NB4 (cell line): ENCODE measurements at regions not wholly inside any gene's neighbourhood (a gene's known extent, or its start where the extent isn't known, plus 50 kb on each side); places are given as distances from the start of the nearest gene placed in this dataset.

Source experiments
- DNase-seq: peaks from one replicate; pipeline ENCODE4 v3.0.0; 2010; ENCODE audit warnings: low read depth
- H3K4me3 ChIP-seq: one replicate; pipeline ENCODE4 v1.5.1; 2011; ENCODE audit warnings: mild to moderate bottlenecking, low read depth, low read length, moderate library complexity
- CTCF ChIP-seq: IDR thresholded peaks from one replicate; pipeline ENCODE4 v1.5.1; 2012; ENCODE audit warnings: low read depth, low read length
- MAX ChIP-seq: IDR thresholded peaks from 2 replicates; pipeline ENCODE4 v1.6.1; 2011; ENCODE audit warnings: low read depth, low read length
- MYC ChIP-seq: IDR thresholded peaks from 2 replicates; pipeline ENCODE4 v1.6.1; 2011; ENCODE audit warnings: low read depth, low read length
- POLR2A ChIP-seq: IDR thresholded peaks from 2 replicates; pipeline ENCODE4 v1.6.1; 2011; ENCODE audit warnings: mild to moderate bottlenecking; ENCODE audit not compliant: insufficient read length; ENCODE audit errors: extremely low read depth

- no peak overlapping the region for H3K4me3 ChIP-seq
- no peak for DNase-seq
- TF ChIP-seq MAX = no peak
- no peak for TF ChIP-seq CTCF
- TF ChIP-seq MYC = no peak
- no peak for TF ChIP-seq POLR2A
Observed at GRCh38 chr4:57640391-57641100, 530.4 kb upstream of the IGFBP7 start.

- no peak overlapping the region for H3K4me3 ChIP-seq
- TF ChIP-seq POLR2A = no peak
- no peak for TF ChIP-seq MAX
- TF ChIP-seq CTCF = no peak
- TF ChIP-seq MYC = no peak
- DNase-seq = no peak
Observed at GRCh38 chr4:57639561-57640382, 529.6 kb upstream of the IGFBP7 start.

- no peak for TF ChIP-seq MAX
- no peak for TF ChIP-seq CTCF
- no peak for TF ChIP-seq MYC
- no peak for TF ChIP-seq POLR2A
- no peak overlapping the region for H3K4me3 ChIP-seq
- DNase-seq = no peak
Observed at GRCh38 chr4:57635910-57636309, 525.7 kb upstream of the IGFBP7 start.

GRCh38 chr4:57633212-57633859 is 523.2 kb upstream of the IGFBP7 start:
- DNase-seq = no peak
- no peak overlapping the region for H3K4me3 ChIP-seq
- TF ChIP-seq MYC (no peak), CTCF (no peak), MAX (no peak), POLR2A (no peak)

GRCh38 chr4:57632564-57632963 is 522.4 kb upstream of the IGFBP7 start:
- DNase-seq = no peak
- no peak overlapping the region for H3K4me3 ChIP-seq
- TF ChIP-seq POLR2A (no peak), MAX (no peak), CTCF (no peak)
